ENCODE measurements at regions not wholly inside any gene's neighbourhood (a gene's known extent, or its start where the extent isn't known, plus 50 kb on each side); places are given as distances from the start of the nearest gene placed in this dataset.

- TF ChIP-seq, protein P1, sequence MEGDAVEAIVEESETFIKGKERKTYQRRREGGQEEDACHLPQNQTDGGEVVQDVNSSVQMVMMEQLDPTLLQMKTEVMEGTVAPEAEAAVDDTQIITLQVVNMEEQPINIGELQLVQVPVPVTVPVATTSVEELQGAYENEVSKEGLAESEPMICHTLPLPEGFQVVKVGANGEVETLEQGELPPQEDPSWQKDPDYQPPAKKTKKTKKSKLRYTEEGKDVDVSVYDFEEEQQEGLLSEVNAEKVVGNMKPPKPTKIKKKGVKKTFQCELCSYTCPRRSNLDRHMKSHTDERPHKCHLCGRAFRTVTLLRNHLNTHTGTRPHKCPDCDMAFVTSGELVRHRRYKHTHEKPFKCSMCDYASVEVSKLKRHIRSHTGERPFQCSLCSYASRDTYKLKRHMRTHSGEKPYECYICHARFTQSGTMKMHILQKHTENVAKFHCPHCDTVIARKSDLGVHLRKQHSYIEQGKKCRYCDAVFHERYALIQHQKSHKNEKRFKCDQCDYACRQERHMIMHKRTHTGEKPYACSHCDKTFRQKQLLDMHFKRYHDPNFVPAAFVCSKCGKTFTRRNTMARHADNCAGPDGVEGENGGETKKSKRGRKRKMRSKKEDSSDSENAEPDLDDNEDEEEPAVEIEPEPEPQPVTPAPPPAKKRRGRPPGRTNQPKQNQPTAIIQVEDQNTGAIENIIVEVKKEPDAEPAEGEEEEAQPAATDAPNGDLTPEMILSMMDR (IDR thresholded peaks at IDR 0.05) = no peak
- TF ChIP-seq POLR2A (IDR thresholded peaks at IDR 0.05; ENCODE audit: low read depth) (no peak), EP300 (IDR thresholded peaks at IDR 0.05) (no peak), POLR2AphosphoS5 (IDR thresholded peaks at IDR 0.05) (no peak)
Observed at GRCh38 chr3:73707772-73708171, 83.0 kb upstream of the PDZRN3 start.
